ENCODE measurements at regions not wholly inside any gene's neighbourhood (a gene's known extent, or its start where the extent isn't known, plus 50 kb on each side); places are given as distances from the start of the nearest gene placed in this dataset.

DNA sequence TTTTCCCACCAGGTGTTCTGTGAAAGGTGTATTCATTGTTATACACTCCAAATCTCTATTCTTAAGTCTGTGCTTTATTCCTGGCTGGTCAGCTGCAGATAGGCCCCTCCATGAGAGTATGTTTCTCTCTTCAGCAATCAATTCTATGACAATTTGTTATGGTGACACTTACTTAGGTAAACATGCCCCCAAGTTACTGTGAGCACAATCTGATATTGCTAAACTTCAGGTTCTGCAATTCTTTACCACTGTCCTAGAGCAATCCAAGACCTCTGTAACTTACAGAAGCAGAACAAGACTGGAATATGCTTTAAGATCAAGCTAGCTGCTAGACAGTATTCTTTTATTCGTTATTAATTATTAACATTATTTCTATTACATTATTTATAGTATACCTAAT lies 391.9 kb downstream of the FRK start:
- TF ChIP-seq POLR2A (IDR thresholded peaks at IDR 0.05; ENCODE audit: control extremely low read depth in 1 of 2, low read depth in 2 of 2, low read length in 2 of 2) (no peak), YY1 (IDR thresholded peaks at IDR 0.05; ENCODE audit: low read depth, low read length) (no peak)
- TF ChIP-seq, protein P1, sequence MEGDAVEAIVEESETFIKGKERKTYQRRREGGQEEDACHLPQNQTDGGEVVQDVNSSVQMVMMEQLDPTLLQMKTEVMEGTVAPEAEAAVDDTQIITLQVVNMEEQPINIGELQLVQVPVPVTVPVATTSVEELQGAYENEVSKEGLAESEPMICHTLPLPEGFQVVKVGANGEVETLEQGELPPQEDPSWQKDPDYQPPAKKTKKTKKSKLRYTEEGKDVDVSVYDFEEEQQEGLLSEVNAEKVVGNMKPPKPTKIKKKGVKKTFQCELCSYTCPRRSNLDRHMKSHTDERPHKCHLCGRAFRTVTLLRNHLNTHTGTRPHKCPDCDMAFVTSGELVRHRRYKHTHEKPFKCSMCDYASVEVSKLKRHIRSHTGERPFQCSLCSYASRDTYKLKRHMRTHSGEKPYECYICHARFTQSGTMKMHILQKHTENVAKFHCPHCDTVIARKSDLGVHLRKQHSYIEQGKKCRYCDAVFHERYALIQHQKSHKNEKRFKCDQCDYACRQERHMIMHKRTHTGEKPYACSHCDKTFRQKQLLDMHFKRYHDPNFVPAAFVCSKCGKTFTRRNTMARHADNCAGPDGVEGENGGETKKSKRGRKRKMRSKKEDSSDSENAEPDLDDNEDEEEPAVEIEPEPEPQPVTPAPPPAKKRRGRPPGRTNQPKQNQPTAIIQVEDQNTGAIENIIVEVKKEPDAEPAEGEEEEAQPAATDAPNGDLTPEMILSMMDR (IDR thresholded peaks at IDR 0.05; ENCODE audit: control extremely low read depth in 1 of 3, insufficient read depth in 1 of 3, low read depth in 1 of 3, low read length in 3 of 3) = no peak
